ENCODE measurements at regions not wholly inside any gene's neighbourhood (a gene's known extent, or its start where the extent isn't known, plus 50 kb on each side); places are given as distances from the start of the nearest gene placed in this dataset.

DNA sequence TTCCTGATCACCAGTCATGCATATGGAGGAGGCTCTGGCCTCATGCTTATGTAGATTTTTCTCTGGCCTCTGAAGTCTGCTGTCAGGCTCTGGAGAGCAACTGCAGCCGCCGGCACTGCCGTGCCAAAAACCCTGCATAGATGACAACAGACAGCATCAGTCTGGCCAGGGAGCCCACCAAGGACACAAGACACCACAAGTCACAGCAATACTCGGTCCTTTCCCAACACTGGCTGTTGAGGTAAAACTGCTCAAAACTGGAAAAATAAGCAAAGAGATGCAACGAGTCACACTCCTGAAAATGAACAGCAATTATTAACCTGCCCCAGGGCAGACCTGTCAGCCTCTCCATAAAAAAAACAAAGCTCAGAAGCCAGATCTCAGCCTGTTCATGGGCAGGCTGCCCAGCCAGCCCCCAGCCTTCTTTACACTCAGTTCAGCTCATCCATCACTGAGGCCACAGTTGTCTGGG lies 186.0 kb upstream of the RAB6C start:
- H3K4me3 ChIP-seq (ENCODE audit: low read depth, low read length): no peak overlapping the region
- TF ChIP-seq CTCF (IDR thresholded peaks at IDR 0.05; ENCODE audit: insufficient read depth, low read depth, low read length): no peak
- no peak for DNase-seq (ENCODE audit: low read depth)

DNA sequence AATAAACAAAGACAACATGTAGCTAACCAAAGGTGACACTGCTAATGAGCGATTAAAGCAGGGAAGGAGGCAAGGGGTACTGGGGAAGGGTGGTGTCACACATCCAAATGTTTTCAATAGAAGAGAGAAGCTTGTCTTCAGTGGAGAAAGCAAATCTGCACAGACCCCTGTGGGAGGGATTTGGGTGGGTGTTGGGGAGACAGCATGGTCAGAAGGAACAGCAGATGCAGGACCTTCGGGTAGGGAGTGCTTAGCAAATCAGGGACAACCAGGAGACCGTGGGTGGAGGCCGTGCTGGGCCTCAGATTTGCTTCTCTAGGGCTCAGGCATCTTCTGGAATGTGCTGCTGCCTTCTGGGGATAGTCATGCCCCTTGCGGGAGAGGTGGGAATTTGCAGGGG lies 185.3 kb upstream of the RAB6C start:
- TF ChIP-seq CTCF (IDR thresholded peaks at IDR 0.05; ENCODE audit: insufficient read depth, low read depth, low read length): no peak
- H3K4me3 ChIP-seq (ENCODE audit: low read depth, low read length): no peak overlapping the region
- no peak for DNase-seq (ENCODE audit: low read depth)

- no peak for TF ChIP-seq CTCF (IDR thresholded peaks at IDR 0.05; ENCODE audit: insufficient read depth, low read depth, low read length)
- DNase-seq (ENCODE audit: low read depth): no peak
- H3K4me3 ChIP-seq (ENCODE audit: low read depth, low read length): no peak overlapping the region
These were observed 184.9 kb upstream of the RAB6C start for GRCh38 chr2:129794540-129794939.

GRCh38 chr2:129796225-129796624 lies 183.2 kb upstream of the RAB6C start:
- DNase-seq (ENCODE audit: low read depth): no peak
- TF ChIP-seq CTCF (IDR thresholded peaks at IDR 0.05; ENCODE audit: insufficient read depth, low read depth, low read length): no peak
- H3K4me3 ChIP-seq (ENCODE audit: low read depth, low read length): no peak overlapping the region

- H3K4me3 ChIP-seq (ENCODE audit: low read depth, low read length): no peak overlapping the region
- DNase-seq (ENCODE audit: low read depth): no peak
- TF ChIP-seq CTCF (IDR thresholded peaks at IDR 0.05; ENCODE audit: insufficient read depth, low read depth, low read length): no peak
These were observed 182.5 kb upstream of the RAB6C start for GRCh38 chr2:129796801-129797488.

- TF ChIP-seq CTCF (IDR thresholded peaks at IDR 0.05; ENCODE audit: insufficient read depth, low read depth, low read length): no peak
- no peak for DNase-seq (ENCODE audit: low read depth)
- no peak overlapping the region for H3K4me3 ChIP-seq (ENCODE audit: low read depth, low read length)
These were observed 181.8 kb upstream of the RAB6C start for GRCh38 chr2:129797489-129798300.

All from fibroblast of villous mesenchyme (primary cell).